ENCODE measurements at regions not wholly inside any gene's neighbourhood (a gene's known extent, or its start where the extent isn't known, plus 50 kb on each side); places are given as distances from the start of the nearest gene placed in this dataset.

- TF ChIP-seq, protein P1, sequence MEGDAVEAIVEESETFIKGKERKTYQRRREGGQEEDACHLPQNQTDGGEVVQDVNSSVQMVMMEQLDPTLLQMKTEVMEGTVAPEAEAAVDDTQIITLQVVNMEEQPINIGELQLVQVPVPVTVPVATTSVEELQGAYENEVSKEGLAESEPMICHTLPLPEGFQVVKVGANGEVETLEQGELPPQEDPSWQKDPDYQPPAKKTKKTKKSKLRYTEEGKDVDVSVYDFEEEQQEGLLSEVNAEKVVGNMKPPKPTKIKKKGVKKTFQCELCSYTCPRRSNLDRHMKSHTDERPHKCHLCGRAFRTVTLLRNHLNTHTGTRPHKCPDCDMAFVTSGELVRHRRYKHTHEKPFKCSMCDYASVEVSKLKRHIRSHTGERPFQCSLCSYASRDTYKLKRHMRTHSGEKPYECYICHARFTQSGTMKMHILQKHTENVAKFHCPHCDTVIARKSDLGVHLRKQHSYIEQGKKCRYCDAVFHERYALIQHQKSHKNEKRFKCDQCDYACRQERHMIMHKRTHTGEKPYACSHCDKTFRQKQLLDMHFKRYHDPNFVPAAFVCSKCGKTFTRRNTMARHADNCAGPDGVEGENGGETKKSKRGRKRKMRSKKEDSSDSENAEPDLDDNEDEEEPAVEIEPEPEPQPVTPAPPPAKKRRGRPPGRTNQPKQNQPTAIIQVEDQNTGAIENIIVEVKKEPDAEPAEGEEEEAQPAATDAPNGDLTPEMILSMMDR (IDR thresholded peaks at IDR 0.05): no peak
- TF ChIP-seq EZH2 (IDR thresholded peaks at IDR 0.05): no peak
- TF ChIP-seq EZH2phosphoT487 (IDR thresholded peaks at IDR 0.05): no peak
These were observed 1046.7 kb upstream of the B3GALT2 start for GRCh38 chr1:194233069-194233468.

All from neural progenitor cell (in vitro differentiated cells).